ENCODE measurements at regions not wholly inside any gene's neighbourhood (a gene's known extent, or its start where the extent isn't known, plus 50 kb on each side); places are given as distances from the start of the nearest gene placed in this dataset.

DNA sequence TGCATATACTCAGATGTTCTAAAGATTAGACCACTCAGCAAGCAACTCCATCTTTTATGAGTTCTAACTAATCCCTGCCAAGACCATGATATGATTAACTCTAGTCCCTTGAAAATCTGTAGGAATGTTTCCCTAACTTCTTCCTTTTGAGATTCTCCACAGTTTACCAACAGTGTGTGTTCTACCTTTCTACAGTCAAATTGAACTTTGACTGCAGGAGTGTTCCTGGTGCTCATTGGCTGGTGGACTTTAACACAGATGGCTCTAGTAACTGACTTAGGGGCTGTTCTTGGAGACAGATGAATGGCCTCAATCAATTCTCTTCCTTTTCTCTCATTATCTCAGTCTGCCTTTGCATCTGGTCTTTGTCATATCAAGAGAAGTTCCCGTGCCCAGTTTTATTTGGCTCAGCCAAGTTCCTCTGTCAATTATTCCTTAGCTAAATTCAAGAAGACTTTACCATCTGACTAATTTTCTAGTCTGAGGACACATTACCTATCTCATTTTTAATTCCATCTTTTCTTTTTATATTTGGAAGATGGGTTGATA, 643.9 kb upstream of the CAMK1G start:
- no peak for TF ChIP-seq EZH2 (IDR thresholded peaks at IDR 0.05; ENCODE audit: insufficient read depth, poor library complexity, severe bottlenecking)
- no peak for TF ChIP-seq EZH2phosphoT487 (IDR thresholded peaks at IDR 0.05; ENCODE audit: insufficient read depth, low read depth)
